ENCODE measurements at regions not wholly inside any gene's neighbourhood (a gene's known extent, or its start where the extent isn't known, plus 50 kb on each side); places are given as distances from the start of the nearest gene placed in this dataset.

- no peak for DNase-seq
These were observed 52.9 kb upstream of the DEFB112 start for GRCh38 chr6:50102676-50103075.

GRCh38 chr6:50110587-50110986 lies 60.9 kb upstream of the DEFB112 start:
- no peak for DNase-seq

- no peak for DNase-seq
These were observed 63.5 kb upstream of the DEFB112 start for GRCh38 chr6:50112981-50113857.

GRCh38 chr6:50116390-50116789 lies 66.7 kb upstream of the DEFB112 start:
- DNase-seq, result no peak

GRCh38 chr6:50116797-50117542 lies 67.2 kb upstream of the DEFB112 start:
- no peak for DNase-seq

- DNase-seq, result no peak
These were observed 70.6 kb upstream of the DEFB112 start for GRCh38 chr6:50120300-50120699.

GRCh38 chr6:50123688-50124087 lies 74.0 kb upstream of the DEFB112 start:
- DNase-seq, result no peak

- no peak for DNase-seq
These were observed 74.8 kb upstream of the DEFB112 start for GRCh38 chr6:50124572-50124971.

- DNase-seq, result no peak
These were observed 78.8 kb upstream of the DEFB112 start for GRCh38 chr6:50128420-50129005.

- no peak for DNase-seq
These were observed 86.2 kb upstream of the DEFB112 start for GRCh38 chr6:50135968-50136367.

GRCh38 chr6:50141100-50141499 lies 91.4 kb upstream of the DEFB112 start:
- no peak for DNase-seq

GRCh38 chr6:50143011-50143719 lies 93.4 kb upstream of the DEFB112 start:
- DNase-seq, result no peak

- DNase-seq, result peak; percentile 15
These were observed 95.4 kb upstream of the DEFB112 start for GRCh38 chr6:50145125-50145524.

GRCh38 chr6:50147371-50147770 lies 97.6 kb upstream of the DEFB112 start:
- no peak for DNase-seq

GRCh38 chr6:50180646-50181045 lies 130.9 kb upstream of the DEFB112 start:
- DNase-seq, result no peak

- no peak for DNase-seq
These were observed 135.3 kb upstream of the DEFB112 start for GRCh38 chr6:50185006-50185405.

GRCh38 chr6:50187351-50187921 lies 137.7 kb upstream of the DEFB112 start:
- DNase-seq, result no peak

- DNase-seq, result no peak
These were observed 148.5 kb upstream of the DEFB112 start for GRCh38 chr6:50198245-50198644.

- no peak for DNase-seq
These were observed 153.0 kb upstream of the DEFB112 start for GRCh38 chr6:50202766-50203165.

- DNase-seq, result no peak
These were observed 161.9 kb upstream of the DEFB112 start for GRCh38 chr6:50211582-50211981.

GRCh38 chr6:50213146-50213545 lies 163.4 kb upstream of the DEFB112 start:
- DNase-seq, result no peak

- no peak for DNase-seq
These were observed 165.2 kb upstream of the DEFB112 start for GRCh38 chr6:50214937-50215336.

GRCh38 chr6:50217841-50218240 lies 168.1 kb upstream of the DEFB112 start:
- DNase-seq, result no peak

All from kidney glomerular epithelial cell (primary cell).